Fibroblast of upper back skin (primary cell): ENCODE measurements at regions not wholly inside any gene's neighbourhood (a gene's known extent, or its start where the extent isn't known, plus 50 kb on each side); places are given as distances from the start of the nearest gene placed in this dataset.

Source experiments
- DNase-seq: peaks from one replicate; pipeline ENCODE4 v3.0.0-alpha.2; 2013

DNA sequence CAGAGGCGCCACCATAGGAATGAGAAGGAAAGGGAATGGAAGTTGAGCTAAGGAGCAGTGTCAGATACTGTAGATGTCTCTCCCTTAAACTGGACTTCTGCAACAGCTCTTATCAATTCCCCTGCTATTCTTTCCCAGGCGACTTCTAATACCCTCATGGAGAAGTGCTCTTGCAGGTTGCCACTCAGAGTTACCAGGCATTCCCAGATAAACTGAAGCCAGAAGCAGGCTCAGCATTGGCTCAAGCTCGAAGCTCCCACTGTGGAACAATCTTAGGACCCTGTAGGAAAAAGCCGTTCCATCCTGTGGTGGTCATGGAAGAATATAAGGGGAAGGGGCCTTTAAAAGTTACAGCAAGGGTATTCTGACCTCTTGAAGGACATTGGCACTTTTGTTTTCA lies 208.7 kb upstream of the PLET1 start:
- no peak for DNase-seq

DNA sequence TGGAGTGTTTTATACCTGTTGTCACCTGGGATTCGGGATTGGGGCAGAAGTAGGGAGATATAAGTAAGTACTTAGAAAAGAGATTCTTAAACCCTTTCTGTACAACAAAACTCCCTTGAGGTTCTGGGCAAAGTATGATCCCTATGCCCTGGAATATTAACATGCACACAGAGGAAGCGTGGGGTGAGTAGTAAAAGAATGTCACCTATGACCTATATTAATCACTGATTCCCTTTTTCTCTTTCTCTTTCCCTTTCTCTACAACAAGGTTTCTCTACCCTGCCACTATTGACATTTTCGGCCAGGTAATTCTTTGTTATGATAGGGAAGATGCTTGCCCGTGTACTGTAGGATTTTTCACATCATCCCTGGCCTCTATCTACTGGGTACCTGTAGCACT lies 209.7 kb upstream of the PLET1 start:
- DNase-seq: no peak

DNA sequence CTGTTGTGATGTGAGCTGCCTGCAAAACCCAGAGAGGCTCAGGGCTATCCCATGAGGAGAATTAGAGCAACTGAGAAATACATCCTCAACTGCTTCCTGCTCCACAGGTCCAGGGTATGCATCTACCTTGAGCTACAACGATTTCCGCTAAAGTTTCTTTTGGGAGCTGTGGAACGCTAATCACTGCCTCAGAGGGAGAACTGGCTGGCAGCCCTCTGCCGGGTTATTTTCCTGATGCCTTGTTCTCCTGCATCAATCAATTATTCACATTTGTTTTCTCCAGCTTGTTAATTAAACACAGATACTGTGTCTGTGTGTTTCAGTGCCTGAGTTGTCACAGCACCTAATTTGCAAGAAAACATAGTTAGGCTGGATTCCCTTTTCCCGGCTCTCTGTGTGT lies 211.1 kb upstream of the PLET1 start:
- DNase-seq: no peak

DNA sequence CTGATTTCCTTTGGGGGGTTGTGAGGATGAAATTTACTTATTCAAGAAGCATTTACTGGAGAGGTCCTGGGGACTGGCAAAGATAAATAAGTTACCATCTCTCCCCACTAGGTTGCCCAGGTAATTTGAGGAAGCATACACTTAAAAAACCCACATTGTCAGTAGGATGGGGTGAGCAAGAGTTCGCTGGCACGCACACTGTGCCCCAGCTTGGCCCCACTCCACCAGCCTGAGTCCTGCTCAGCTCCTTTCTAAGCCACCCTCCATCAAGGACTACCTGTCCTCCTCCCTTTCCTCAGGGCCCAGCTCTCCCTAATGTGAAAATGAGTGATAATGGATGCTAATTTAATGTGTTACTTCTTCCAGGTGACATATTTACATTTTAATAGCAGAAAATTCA lies 216.5 kb upstream of the PLET1 start:
- no peak for DNase-seq

DNA sequence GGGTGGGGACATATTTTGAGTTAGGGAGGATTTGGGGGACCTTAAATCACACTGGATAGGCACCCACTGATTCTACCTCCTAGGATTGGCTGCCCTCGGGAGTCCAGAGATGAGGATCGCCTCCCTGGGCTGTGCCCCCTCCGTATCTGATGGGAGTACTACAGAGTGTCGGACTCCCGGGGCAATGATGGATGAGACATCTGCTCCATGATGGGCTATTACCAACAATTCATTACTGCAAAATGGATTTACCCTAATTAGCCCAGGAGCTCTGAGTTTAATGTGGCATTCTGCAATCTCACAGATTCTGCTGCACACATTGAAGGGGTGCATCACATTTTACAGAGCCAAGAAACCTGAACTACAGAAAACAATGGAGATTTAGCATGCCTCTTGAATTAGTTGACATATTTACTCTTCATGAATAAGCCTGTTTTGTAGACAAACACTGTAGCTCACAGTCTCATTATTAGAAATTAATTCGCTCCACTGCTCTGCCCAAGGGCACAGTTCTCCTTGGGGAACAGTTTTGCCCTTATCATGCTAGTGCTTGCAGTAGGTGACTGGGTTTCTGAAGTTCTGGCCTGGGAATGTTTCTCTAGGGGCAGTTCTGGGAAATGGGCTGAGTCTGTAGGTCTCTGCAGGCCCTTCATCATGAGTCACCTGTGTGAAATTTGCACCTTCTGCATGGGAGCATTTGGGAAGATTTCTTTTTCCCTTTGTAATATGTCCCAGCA lies 217.1 kb upstream of the PLET1 start:
- DNase-seq: no peak

DNA sequence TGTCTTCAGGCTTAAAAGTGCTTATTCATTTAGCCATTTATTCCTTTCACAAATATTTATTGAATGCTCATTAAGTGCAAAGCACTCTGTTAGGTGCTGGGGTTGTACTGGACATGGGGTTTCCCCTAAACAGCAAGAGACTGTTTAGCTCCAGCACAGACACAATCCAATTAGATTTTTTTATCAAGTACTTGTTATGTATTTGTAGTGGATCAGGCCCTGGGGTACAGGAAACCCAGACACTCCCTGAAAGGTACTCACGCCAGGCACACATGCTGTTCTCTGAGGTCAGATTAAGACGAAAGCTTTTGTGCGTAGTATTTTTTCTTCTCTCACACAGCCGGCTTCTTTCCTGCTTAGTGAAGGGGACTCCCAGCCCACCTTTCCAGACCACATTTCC lies 218.1 kb upstream of the PLET1 start:
- DNase-seq: no peak

DNA sequence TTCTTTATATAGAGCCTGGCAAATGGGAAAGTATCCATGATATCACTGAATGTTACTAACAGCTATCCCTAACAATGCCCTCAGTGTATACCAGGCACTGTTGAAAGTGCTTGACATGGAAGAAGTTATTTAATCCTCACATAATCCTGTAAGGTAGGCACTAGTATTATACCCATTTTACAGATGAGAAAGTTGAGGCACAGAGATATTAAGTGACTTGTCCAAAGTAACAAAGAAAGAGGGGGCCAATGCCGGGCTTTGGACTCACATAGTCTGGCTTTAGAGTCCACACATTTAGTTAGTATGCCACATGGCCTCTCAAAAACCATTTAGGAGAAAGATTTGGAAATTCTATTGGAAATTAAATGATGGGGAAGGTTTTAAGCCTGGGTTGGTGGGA lies 220.8 kb upstream of the PLET1 start:
- DNase-seq: no peak

DNA sequence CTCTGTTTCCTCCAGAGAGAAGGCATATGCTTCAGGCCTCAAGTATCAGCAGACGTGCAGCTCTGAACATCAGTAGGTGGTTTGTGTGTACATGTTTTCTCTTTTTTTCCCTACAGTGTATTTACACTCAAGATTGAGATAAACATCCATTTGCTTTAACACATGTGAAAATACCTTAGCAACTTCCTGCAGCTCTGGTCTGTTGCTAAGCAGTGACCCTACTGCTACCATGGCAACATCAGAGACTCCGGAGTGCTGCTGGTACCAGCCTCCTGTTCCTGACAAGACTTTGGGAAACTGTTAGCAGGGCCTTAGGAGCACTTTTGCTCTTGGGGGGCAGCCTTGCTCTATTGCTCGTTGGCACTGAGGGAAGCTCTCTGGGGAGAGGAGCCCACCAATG lies 221.2 kb upstream of the PLET1 start:
- no peak for DNase-seq

DNA sequence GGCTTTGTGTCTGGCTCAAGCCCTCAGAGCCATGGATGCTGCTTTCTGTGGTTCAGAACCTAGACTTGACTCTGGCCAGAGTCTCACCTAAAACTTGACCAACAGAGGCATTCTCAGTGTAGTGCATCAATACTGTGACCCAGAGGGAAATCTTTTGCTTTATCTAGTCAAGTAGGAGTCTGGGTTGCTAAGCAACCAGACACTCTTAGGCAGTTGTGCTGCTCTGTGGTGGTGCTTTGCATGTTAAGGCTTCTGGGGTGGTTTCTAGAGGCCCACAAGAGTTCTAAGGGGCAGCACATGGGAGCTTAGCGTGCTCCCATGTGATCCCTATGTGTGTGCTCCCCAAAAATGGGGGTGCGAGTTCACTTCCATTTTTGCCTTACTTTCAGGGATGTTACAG lies 224.6 kb upstream of the PLET1 start:
- no peak for DNase-seq

DNA sequence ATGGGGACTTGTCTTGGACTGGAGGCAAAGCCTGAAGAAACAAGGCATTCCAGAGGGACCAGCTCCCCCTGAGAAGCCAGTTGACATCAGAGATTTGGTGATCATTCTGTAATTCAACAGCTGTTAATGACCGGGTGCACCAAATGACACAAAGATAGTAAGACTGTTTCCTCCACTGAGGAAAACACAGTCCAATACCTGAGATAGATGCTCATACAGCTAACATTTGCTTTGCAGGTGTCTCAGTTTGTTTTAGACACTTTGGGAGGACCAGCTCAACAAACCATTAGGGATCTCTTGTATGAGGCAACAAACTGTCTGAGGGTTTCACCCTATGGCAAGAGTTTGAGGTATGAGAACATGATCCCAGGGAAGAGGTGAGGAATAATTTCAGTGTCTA lies 237.2 kb upstream of the PLET1 start:
- DNase-seq: no peak

DNA sequence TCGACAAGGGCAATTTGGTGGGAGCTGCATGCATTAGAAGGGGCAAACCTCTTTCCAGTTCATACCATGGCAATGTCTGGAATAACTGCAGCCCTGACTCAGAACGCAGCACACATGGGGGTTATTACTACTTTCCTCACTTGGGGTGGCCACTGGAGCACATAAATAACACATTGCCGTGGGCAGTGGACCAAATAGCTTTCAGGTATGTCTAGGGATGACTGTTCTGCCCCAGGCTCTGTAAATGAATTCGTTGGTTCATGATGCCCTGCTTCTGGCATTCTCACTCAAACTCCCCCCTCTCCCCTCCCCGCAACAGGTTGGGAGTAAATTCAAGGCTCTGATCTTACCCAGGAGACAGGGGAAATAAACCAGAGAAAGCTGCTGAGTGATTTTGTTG lies 238.0 kb upstream of the PLET1 start:
- DNase-seq: no peak

DNA sequence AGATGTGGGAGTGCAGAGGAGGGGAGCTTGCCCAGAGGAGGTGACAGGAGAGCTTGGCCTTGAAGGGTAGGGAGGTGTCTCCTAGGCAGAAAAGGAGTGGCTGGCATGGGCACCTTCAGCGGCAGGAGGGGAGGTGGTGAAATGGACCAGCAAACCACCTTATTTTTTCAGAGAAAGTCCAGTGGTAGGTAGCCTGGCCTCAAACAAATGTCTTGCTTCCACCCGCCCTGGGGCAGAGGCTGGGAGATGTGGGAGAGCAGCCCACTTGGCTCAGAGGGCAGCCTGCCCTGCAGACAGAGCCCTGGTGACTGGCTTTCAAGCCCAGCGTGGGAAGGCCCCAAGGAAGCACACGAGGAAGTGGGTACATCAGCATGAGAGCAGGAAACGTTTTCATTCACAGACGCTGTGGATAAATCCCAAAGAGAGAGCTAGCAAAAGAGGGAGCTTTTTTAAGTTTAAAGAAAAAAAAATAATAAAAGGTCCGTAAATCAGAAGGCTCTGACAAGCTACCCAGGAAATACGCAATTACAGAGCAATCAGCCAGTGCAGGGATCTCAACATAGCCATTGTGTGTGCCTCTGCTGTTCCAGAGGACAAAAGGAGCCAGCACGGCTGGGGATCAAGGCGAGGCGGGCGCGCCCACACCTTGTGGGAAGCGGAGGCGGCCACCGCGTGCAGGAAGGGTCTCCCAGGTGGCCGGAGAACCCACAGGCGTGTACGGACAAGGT lies 238.7 kb upstream of the PLET1 start:
- DNase-seq: no peak

DNA sequence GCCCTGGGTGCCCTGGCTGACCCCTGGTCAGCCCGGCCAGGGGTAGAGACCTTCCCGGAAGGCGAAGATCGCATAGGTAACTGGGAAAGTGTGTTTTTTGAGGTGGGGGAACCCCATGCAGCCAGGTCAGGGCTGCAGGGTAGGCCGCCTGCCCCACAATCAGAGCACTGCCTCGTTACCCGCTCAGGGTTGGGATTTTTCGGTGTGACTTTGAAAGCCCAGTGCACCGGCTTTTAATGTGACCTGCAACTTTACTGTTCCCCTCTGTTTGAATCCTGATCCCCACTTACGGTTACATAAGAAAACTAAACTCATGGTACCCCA lies 239.2 kb upstream of the PLET1 start:
- no peak for DNase-seq

DNA sequence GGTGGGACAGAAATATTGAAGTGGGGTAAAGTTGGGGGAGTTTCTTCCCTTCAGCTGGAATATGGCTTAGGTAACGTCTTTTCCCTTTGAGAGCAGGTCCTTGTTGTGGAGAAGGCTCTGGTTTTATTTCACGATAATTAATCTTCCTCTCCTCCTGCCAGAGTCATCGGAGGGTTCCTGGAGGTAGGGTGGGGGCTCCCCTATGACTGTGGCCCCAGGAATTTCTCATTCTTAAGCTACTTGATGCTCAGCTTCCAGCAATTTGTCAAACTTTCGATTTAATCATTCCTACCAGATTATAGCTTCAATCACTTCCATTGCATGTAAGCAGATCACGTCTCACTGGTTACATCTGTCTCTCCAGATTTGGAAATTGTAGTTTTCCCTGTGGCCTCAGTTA lies 242.8 kb upstream of the PLET1 start:
- DNase-seq: no peak

DNA sequence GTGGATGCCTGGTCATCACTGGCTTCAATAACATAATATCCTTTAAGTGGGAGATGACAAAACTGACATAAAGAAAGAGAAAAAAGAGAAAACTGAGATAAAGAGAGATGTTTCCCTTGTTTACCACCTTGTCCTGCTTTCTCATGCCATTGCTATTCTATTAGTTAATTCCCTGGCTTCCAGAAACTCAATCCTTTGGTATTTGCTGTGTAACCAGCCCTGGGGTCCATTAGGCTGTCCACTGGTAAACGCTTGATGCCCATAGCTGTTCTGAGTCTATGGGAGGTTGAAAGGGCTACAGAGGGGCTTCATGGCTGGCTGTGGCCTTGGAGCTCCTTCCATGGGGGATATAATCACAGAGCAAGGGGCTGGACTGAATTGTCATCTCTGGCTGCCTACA lies 243.4 kb upstream of the PLET1 start:
- DNase-seq: no peak

DNA sequence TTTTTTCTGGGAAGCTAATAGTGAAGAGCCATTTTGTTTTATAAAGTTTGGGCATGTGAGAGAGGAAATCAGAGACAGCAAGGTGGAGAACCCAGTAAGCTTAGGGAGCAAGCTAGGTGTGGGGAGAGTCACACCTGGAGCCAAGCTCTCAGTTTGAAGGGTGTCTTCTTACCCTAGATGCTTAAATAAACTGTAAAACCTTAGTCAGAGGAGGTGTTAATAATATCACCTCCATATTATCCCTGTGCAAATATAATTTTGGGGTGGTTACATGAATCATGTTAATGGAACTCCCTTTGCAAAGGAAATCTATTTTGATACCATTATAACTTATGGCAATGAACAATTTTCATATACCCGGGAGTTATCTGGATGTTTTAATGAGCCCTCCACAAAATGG lies 246.2 kb upstream of the PLET1 start:
- DNase-seq: no peak

DNA sequence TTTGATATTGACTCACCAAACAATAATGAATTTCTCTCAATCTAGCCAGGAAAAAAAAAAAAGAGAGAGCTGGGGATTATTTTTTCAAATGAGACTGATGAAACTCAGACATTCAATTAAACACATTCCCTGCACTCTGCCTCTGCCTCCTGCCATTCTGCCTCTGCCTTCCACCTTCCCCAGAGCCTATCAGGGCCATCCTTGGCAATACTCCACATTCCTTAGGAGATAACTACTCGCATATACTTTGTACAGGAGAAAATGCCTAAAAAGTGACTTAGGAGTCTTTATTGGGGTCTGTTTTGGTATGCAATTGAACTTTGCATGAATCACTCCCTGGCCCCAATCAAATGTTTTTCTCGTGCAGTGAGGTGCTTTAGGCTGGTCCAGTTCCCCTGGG lies 246.6 kb upstream of the PLET1 start:
- no peak for DNase-seq

DNA sequence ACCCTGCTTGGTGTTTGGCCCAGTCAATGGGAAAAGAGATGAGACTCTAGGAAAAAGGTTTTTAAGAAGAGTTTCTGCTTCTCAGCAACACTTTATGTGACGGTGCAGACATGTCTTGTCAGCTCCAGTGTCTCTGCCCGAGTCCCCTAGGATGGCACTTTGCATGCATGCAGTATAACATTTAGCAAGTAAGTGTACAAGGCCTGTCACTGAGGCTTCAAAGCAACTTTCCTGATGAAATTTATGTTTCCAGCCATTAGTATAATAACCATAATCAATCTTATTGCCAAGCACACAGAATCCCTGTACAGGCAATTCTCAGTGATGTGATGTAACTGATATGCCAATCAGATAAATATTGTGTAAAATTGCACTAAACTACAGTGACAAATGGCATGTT lies 248.1 kb upstream of the PLET1 start:
- no peak for DNase-seq

DNA sequence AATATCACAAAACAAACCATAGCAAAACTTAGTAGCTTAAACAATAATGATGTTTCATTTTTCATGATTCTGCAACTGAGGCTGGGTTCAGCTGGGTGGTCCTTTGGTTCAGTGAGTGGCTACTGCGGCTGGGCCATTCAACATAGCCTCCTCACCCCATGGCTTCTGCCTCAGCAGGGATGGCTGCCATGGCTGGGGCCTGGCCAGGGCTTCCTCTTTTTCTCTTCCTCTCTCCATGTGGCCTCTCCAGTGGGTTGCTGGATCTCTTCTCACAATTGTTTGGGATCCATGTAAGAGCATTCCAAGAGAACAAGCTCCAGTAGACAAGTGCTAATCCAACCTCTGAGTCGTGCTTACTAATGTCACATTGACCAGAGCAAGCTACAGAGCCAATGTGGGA lies 248.6 kb upstream of the PLET1 start:
- no peak for DNase-seq

DNA sequence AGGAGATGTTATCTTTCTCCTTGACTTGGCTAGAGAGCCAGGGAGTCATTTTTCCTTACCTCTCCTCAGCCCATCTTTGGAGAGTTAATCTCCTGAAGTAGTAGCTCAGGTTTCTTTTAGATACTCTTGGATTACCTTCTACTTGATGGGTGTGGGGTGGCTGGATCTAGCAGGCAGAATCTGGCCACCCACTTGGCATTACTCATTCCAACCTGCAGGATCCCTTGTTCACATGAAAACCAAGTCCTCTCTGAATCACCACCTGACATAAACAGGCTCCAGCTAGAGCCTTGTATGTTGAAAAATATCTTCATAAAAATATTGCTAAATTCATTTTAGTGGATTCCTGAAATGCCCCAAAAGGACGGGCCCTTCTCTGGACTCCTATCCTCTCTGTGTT lies 250.6 kb upstream of the PLET1 start:
- no peak for DNase-seq

DNA sequence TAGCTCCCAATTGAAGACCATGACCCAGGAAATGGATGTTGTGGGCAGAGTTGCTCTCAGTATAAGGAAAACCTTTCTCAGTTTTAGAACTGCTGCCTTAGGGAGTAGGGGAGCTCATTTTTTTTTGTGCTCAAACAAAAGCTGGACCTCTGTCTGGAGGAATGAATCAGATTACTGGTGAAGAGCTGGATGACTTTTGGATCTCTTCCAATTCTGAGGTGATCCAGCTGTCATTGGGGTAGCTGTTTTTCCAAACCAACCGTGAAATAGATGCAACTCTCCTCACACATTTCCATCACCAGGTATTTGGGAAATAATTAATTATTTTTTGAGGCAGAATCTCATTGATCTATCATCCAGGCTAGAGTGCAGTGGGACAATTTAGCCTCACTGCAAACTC lies 251.3 kb upstream of the PLET1 start:
- no peak for DNase-seq

DNA sequence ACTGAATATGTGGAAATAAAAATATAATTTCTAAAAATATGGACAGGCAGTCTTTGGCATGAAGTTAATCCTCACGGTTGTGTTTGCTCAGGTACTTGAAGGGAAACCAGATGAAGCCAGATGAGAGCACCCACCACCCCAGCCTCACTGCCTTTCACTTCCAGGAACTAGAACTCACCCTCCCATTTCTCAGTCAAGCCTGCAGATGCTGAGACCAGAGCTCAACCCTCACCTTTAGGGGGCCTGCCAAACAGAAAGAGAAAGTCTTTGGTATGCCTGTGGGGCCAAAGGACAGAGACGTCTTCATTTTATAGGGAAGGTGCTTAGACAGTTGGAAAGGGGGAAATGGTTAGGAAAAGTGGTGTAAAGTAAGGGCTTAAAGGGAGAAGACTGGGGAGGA lies 252.8 kb upstream of the PLET1 start:
- no peak for DNase-seq

DNA sequence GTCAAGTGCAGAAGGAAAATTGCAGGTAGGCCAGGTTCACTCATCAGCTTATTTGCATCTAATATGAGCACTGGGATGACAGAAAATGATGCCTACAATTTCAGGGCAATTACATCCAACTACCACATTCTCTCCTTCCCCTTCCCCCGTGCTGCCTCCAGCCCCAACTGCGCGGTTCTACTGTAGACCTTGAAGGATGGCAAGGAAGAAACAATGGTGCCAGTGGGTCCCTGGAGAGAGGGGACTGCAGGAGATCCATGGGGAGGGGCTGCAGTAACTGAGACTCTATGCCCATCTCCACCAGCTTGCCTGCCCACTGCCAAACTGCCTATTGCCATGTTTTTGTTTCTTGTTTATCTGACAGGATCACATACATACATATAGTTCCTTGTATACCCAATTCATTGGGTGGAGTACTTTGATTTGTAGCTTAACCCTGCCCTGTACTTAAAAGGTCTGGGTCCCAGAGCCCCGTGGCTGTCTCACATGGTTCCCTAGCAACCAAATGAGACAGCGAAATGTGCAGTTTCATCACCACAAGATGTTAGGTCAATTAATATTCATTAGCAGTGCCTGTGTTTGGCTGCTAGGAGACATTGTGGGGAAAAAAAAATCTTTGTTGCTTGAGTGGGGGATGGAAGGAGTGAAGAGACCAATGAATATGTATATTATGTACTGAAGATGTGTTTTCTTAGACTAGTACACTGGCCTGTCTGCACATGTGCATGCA lies 253.5 kb upstream of the PLET1 start:
- no peak for DNase-seq

DNA sequence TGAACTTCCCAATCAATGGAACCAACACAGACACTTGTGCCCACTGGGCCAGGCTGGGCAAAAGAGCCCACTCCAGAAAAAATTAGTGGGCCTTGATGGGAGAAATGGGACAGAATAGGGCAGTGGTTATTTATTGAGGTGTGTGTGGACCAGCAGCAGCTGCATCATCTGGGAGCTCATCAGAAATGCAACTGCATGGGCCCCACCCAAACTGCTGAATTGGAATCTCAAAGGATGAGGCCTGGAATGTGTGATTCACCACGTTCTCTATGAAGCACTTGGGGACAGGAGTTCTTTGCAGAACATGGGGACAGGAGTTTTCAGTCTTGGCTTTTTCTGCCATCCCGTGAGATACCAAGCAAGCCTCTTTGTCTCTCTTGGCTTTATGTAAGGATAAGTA lies 255.6 kb upstream of the PLET1 start:
- DNase-seq: no peak

DNA sequence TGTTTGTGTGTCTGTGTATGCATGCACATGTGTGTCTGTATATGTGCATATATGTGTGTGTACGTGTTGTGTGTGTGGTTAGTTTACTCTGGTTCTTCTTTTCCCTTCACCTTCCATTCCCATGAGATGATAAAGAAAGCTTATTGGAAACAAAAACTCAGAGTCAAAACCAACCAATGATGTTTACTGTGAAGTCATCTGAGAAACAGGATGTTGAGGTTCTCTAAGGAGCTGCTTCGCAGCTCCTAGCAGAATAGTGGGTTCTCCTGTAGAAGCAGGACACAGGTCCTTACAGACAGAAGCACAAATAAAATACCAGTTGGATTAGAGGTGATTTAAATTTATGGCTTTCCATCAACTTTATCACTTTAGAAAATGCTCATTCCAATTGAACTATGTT lies 256.1 kb upstream of the PLET1 start:
- DNase-seq: no peak
